Testis (tissue), 2 donors: ENCODE measurements at regions not wholly inside any gene's neighbourhood (a gene's known extent, or its start where the extent isn't known, plus 50 kb on each side); places are given as distances from the start of the nearest gene placed in this dataset.

Experiments used
- DNase-seq: peaks from one replicate; pipeline ENCODE4 v3.0.0-alpha.2; 2019
- H3K27ac ChIP-seq, 2 donors: fragments of 200-600 bp; sonication (generic); one replicate each; pipeline ENCODE4 v1.5.1; 2019
- H3K27me3 ChIP-seq: fragments of 200-600 bp; sonication (generic); one replicate; pipeline ENCODE4 v1.5.1; 2019
- H3K36me3 ChIP-seq: fragments of 200-600 bp; sonication (generic); one replicate; pipeline ENCODE4 v1.5.1; 2017; ENCODE audit warnings: low read depth; ENCODE audit errors: missing control alignments
- H3K4me1 ChIP-seq: fragments of 200-600 bp; sonication (generic); one replicate; pipeline ENCODE4 v1.5.1; 2019
- H3K4me3 ChIP-seq, 2 donors: fragments of 200-600 bp; sonication (generic); one replicate each; pipeline ENCODE4 v1.5.1; 2017 to 2019
- H3K9me3 ChIP-seq: fragments of 200-600 bp; sonication (generic); one replicate; pipeline ENCODE4 v1.5.1; 2017
- POLR2A ChIP-seq: fragments of 450-650 bp; IDR thresholded peaks from one replicate; pipeline ENCODE4 v1.6.1; 2017; ENCODE audit warnings: antibody characterized with exemption, mild to moderate bottlenecking, moderate library complexity
- WGBS, 2 donors: methylation state at CpG; one replicate each; pipeline ENCODE4 v1.1.5; 2018; 5-methylcytosine and 5-hydroxymethylcytosine counted together
- intact Hi-C: fragments of 100-400 bp; cut with DNase I; formaldehyde crosslinking; loops from one replicate; pipeline ENCODE4 v1.15.1; 2023; ENCODE audit warnings: low total_unique reads
- TF ChIP-seq, protein P1 (sequence below), 3 experiments: fragments of 450-650 bp in 2 of 3; fragments of 200-600 bp in 1 of 3; sonication (generic) in 1 of 3; IDR thresholded peaks; one replicate each; pipeline ENCODE4 v1.5.1; 2016 to 2019; ENCODE audit warnings: antibody characterized with exemption in 3 of 3, mild to moderate bottlenecking in 2 of 3, moderate library complexity in 1 of 3

DNA sequence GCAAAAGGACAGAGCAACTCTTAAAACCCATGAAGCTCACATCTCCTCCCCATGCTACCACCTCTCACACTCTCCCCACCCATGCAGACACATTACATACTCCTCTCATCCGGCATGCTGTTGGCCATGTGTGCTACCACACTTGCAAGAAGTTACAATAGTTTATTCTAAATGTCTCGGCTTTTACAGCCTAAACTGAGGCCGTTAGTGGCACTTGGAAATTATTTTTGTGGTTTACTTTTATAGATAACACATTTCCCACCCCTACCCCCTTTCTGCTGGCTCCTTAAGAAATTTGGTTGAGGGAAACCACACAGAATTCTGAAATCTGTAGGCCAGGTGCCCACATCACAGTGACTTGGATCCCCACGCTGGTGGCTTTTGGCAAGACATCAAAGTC is 141.1 kb upstream of the HHIP start:
- no peaks in the 10 kb centered on the region for H3K36me3 ChIP-seq
- no peak for DNase-seq
- TF ChIP-seq, protein P1, sequence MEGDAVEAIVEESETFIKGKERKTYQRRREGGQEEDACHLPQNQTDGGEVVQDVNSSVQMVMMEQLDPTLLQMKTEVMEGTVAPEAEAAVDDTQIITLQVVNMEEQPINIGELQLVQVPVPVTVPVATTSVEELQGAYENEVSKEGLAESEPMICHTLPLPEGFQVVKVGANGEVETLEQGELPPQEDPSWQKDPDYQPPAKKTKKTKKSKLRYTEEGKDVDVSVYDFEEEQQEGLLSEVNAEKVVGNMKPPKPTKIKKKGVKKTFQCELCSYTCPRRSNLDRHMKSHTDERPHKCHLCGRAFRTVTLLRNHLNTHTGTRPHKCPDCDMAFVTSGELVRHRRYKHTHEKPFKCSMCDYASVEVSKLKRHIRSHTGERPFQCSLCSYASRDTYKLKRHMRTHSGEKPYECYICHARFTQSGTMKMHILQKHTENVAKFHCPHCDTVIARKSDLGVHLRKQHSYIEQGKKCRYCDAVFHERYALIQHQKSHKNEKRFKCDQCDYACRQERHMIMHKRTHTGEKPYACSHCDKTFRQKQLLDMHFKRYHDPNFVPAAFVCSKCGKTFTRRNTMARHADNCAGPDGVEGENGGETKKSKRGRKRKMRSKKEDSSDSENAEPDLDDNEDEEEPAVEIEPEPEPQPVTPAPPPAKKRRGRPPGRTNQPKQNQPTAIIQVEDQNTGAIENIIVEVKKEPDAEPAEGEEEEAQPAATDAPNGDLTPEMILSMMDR (IDR thresholded peaks at IDR 0.05) = no peak
- no peak for TF ChIP-seq POLR2A
- H3K4me3 ChIP-seq = no peak overlapping the region
- WGBS, 2 donors = 86 to 90% methylated on average over 4 of the region's 4 CpGs
- no peaks in the 10 kb centered on the region for H3K9me3 ChIP-seq
- intact Hi-C loops = no loop called here
- H3K27me3 ChIP-seq = no peaks in the 10 kb centered on the region
- no peak overlapping the region for H3K27ac ChIP-seq
- H3K4me1 ChIP-seq = no peaks in the 10 kb centered on the region

DNA sequence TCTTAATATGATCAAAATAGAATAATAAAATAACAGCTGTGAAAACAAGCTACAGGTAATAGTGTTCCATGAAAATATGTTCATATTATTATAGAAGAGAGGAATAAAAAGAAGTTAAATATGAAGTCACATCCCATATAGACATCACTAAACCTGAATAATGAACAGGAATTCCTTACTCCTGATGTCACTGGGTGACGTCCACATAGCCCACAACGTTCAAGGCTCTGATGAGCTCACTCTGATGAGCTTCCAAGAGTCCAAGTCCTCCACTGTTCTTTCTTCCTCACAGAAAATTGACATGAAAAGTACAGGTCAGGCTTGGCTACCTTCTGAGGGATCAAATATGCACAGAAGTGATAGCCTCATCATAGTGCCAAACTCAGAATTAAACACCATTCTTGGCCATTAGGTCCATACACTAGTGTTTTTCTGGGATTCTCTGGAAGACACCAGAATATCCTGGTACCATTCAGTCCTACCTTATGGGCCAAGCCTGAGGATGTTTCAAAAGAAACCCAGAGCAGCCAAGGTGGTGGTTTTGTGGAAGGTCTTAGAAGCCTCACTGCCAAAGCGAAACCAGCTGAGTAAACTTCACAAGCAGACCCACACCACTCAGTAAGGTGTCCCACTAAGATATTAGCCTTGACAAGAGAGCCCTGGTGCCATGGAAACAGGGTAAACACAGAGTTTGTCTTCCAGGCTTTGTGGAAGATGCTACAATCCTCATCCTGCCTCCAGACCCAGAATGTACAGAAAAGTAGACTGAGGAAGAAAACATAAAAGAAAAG is 138.4 kb upstream of the HHIP start:
- no peak overlapping the region for H3K27ac ChIP-seq
- 60 to 65% methylated on average over 3 of the region's 3 CpGs for WGBS, 2 donors
- TF ChIP-seq, protein P1 (IDR thresholded peaks at IDR 0.05) = no peak
- no peak for TF ChIP-seq POLR2A
- H3K4me3 ChIP-seq = no peak overlapping the region
- H3K9me3 ChIP-seq = no peaks in the 10 kb centered on the region
- H3K36me3 ChIP-seq = no peaks in the 10 kb centered on the region
- DNase-seq = no peak
- no peaks in the 10 kb centered on the region for H3K27me3 ChIP-seq
- intact Hi-C loops = no loop called here
- no peaks in the 10 kb centered on the region for H3K4me1 ChIP-seq

DNA sequence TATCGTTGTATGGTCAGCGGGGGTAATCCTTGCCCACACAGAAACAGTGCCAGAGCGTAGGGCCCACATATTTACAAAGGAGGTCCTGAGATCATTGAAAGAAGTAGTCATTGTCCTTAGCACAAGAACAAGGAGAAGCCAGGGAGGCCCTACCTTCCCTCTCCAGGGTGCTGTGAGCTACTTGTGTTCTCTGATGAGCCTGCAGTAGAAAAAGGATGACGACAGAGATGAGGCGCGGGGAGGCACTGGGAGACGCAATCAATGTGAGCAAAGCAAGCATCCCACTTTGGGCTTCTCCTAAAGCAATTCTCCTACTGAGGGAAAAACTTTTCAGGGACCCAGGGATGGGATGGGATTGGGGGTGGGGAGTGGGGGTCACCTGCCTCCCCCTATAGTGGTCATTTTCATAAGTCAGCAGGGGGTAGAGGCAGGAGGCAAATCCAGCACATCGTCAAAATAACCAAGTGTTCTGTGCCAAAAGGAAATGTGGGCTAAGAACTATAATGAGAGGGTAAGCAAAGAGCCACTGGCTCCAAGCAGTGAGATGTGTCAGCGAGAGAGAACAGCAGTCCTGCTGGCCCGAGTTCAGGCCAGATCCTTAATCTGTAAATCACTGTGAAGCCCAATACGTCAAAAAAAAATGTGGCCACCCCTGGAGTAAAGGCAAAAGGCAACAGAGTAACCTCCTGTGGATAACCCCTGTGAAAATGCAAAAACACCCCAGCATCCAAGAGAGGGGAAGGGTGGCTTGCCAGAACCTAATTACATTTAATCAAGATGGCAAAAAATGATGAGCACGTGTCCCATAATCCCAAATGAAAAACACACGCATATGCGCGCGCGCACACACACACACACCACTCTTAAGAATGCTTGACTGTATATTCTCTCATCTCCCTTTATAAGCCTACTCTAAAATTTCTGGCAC is 136.6 kb upstream of the HHIP start:
- intact Hi-C loops = no loop called here
- no peaks in the 10 kb centered on the region for H3K4me1 ChIP-seq
- TF ChIP-seq, protein P1 (IDR thresholded peaks at IDR 0.05) = no peak
- no peak for TF ChIP-seq POLR2A
- H3K36me3 ChIP-seq = no peaks in the 10 kb centered on the region
- no peak overlapping the region for H3K4me3 ChIP-seq
- no peaks in the 10 kb centered on the region for H3K27me3 ChIP-seq
- 54% methylated on average over 17 of the region's 17 CpGs for WGBS, 2 donors
- peak; percentile 43 for DNase-seq
- no peak overlapping the region for H3K27ac ChIP-seq
- no peaks in the 10 kb centered on the region for H3K9me3 ChIP-seq

DNA sequence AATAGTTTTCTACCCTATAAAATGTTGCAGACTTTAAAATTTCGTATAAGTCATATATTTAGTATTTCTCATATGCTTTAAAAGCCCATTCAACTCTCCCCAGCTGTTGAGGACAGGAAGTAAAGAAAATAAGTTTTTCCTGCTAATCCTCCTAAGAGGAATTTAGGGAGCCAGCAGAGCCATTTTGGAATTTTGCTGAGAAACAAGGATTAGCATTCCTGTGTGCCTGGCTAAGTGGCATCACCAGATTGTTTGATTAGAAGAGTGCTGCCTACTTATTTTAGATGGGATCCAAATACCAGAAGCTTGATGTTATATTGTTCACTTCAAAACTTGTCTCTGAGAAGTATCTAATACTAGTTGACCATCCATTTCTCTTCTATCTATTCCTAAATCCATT is 131.2 kb upstream of the HHIP start:
- Histone ChIP-seq H3K36me3 (no peaks in the 10 kb centered on the region), H3K4me3 (no peak overlapping the region), H3K27ac (no peak overlapping the region), H3K9me3 (no peaks in the 10 kb centered on the region), H3K4me1 (no peaks in the 10 kb centered on the region), H3K27me3 (no peaks in the 10 kb centered on the region)
- no peak for TF ChIP-seq POLR2A
- TF ChIP-seq, protein P1 (IDR thresholded peaks at IDR 0.05) = no peak
- 76 to 95% methylated on average over 1 of the region's 1 CpG for WGBS, 2 donors
- DNase-seq = no peak
- intact Hi-C loops = no loop called here
